ENCODE measurements at regions not wholly inside any gene's neighbourhood (a gene's known extent, or its start where the extent isn't known, plus 50 kb on each side); places are given as distances from the start of the nearest gene placed in this dataset.

DNA sequence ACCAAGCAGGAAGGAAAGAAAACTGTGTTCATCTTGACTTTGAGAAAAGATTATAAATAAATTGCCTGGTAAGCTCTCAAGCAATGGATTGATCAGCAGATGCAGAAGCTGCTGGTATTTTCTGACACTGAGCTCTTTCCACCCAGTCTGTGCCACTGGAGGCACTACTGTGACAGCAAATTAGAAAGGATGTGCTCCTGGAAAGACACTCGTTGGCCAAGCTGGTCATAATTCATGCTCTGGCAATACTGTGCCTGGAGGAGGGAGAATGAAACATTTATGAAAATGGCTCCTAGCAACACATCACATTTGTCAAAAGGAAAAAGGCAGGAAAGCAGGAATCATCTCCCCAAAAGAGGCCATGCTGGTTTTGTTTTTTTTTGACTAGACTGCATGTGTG is 84.2 kb downstream of the CAVIN4 start:
- TF ChIP-seq CTCF (IDR thresholded peaks at IDR 0.05; ENCODE audit: low read depth, low read length) = no peak
- in situ Hi-C loops (cut with HindIII; ENCODE audit: low sequenced_read_pairs) = no loop called here
- H3K4me3 ChIP-seq (ENCODE audit: low read depth, low read length) = no peak overlapping the region
- DNase-seq (ENCODE audit: low read depth, low spot score) = no peak

DNA sequence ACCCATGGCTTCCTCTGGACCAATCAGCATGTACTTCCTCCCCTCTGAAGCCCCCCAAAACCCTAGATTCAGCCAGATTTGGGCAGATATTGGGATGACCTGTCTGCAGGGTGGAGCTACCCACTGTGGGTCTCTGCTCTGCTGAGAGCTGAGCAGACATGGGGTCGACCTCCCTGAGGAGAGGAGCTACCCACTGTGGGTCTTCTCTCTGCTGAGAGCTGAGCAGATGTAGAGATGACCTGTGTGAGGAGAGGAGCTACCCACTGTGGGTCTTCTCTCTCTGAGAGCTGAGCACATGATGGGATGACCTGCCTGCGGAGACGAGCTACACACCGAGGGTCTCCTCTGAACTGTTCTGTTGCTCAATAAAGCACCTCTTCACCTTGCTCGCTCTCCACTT is 89.6 kb downstream of the CAVIN4 start:
- TF ChIP-seq CTCF (IDR thresholded peaks at IDR 0.05; ENCODE audit: low read depth, low read length) = no peak
- in situ Hi-C loops (cut with HindIII; ENCODE audit: low sequenced_read_pairs) = no loop called here
- no peak for DNase-seq (ENCODE audit: low read depth, low spot score)
- H3K4me3 ChIP-seq (ENCODE audit: low read depth, low read length) = no peak overlapping the region

DNA sequence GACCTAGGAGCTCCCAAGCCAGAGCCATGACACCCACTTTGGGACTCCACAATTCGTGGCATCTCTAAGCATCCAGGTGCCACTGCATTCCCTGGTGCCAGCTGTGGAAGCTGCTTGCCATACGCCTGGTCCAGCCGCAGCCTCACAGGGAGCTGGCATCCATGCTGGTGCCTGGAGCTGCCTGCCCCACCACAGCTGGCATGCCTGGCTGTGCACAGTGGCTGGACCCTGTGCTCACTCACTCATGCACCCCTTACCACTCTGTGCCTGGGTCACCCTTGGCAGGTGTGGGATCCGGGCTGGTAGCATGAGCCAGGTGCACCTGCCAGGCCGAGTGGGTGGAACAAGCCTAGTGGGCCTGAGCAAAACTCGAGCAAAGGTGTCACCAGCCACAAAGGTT is 90.1 kb downstream of the CAVIN4 start:
- in situ Hi-C loops (cut with HindIII; ENCODE audit: low sequenced_read_pairs) = no loop called here
- H3K4me3 ChIP-seq (ENCODE audit: low read depth, low read length) = no peak overlapping the region
- DNase-seq (ENCODE audit: low read depth, low spot score) = no peak
- no peak for TF ChIP-seq CTCF (IDR thresholded peaks at IDR 0.05; ENCODE audit: low read depth, low read length)

DNA sequence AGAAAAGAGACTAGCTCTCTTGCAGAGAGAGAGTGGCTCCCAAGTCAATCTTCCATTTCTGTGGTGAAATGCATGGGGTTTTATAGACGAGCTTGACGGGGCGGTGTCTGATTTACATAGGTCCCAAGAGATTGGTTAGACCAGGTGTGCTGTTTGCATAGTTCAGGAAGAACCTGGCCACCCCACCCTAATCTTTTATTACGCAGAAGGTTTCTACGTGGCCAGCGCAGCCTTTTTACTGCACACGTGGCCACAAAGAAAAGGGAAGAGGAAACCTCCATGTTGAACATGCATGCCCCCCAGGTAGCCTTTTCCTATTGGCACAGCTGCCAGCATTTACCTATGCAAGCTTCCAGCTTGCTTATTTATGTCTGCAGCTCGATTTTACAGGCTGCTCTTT is 92.1 kb downstream of the CAVIN4 start:
- H3K4me3 ChIP-seq (ENCODE audit: low read depth, low read length) = no peak overlapping the region
- no peak for TF ChIP-seq CTCF (IDR thresholded peaks at IDR 0.05; ENCODE audit: low read depth, low read length)
- no peak for DNase-seq (ENCODE audit: low read depth, low spot score)
- in situ Hi-C loops (cut with HindIII; ENCODE audit: low sequenced_read_pairs) = no loop called here

GRCh38 chr9:100670719-100671118 is 92.8 kb downstream of the CAVIN4 start:
- in situ Hi-C loops (cut with HindIII; ENCODE audit: low sequenced_read_pairs) = no loop called here
- TF ChIP-seq CTCF (IDR thresholded peaks at IDR 0.05; ENCODE audit: low read depth, low read length) = no peak
- no peak overlapping the region for H3K4me3 ChIP-seq (ENCODE audit: low read depth, low read length)
- no peak for DNase-seq (ENCODE audit: low read depth, low spot score)

DNA sequence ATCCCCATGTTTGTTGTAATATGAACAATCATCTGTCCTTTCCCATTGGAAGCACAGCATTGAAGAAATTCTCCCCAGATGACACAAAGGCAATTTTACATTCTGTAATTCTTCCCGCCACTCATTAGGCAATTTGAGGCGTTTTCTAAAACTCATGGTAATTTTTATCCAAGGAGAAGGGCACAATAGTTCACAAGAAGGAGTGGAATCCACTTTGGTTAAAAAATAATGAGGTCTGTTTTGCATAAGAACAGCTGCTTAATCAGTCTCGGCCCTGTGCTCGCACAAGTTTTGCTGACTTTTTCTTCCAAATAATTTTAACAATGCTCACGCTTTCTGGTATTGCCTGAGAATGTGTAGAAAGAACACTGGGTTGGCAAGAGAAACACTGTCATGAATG is 94.0 kb downstream of the CAVIN4 start:
- in situ Hi-C loops (cut with HindIII; ENCODE audit: low sequenced_read_pairs) = no loop called here
- DNase-seq (ENCODE audit: low read depth, low spot score) = no peak
- H3K4me3 ChIP-seq (ENCODE audit: low read depth, low read length) = no peak overlapping the region
- no peak for TF ChIP-seq CTCF (IDR thresholded peaks at IDR 0.05; ENCODE audit: low read depth, low read length)

- H3K4me3 ChIP-seq (ENCODE audit: low read depth, low read length) = no peak overlapping the region
- no peak for DNase-seq (ENCODE audit: low read depth, low spot score)
- TF ChIP-seq CTCF (IDR thresholded peaks at IDR 0.05; ENCODE audit: low read depth, low read length) = no peak
- in situ Hi-C loops (cut with HindIII; ENCODE audit: low sequenced_read_pairs) = no loop called here
Observed at GRCh38 chr9:100673249-100673648, 95.4 kb downstream of the CAVIN4 start.

All from astrocyte of the spinal cord (primary cell).